ENCODE measurements at regions not wholly inside any gene's neighbourhood (a gene's known extent, or its start where the extent isn't known, plus 50 kb on each side); places are given as distances from the start of the nearest gene placed in this dataset.
A peak's percentile ranks its signal among the peaks of the same experiment; 100 is the strongest.

DNA sequence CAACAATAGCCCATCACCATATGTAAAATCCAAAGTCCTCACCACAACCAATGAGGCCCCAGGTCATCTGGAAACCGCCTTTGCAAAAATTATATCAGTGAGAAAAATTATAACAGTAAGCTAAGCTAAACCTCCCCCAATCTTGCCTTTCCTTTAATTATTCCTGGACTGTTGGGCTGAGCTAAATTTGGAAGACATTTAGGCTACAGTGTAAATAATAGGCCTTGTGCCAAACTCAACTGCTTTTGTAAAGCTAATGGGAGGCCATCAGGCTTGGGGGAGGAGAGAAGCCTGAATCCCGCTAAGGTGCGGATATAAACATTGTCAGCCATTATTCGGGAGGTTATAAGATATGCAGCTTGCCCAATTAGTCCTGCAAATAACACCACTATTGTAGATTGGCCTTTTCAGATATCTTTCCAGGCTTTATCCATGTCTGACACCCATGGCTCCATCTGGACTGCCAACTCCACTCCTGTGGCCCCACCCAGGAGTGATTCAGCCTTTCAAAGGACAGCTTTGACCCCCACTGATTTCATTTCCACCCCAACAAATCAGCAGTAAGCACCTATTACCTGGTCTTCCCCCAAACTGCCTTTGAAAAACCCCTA, 53.0 kb upstream of the CA12 start:
- Mint-ChIP-seq H3K4me1 (ENCODE audit: low read depth in 2 of 2) (peaks cover 3 to 5% of the 10 kb centered on the region in 2 donors), H3K9me3 (no peaks in the 10 kb centered on the region), H3K27ac (no peak overlapping the region), H3K27me3 (peaks cover 32 to 37% of the 10 kb centered on the region in 2 donors), H3K4me3 (no peak overlapping the region), H3K36me3 (ENCODE audit: insufficient read depth) (no peaks in the 10 kb centered on the region)
- no peak for ATAC-seq (replicated peaks)
- DNase-seq = no peak

DNA sequence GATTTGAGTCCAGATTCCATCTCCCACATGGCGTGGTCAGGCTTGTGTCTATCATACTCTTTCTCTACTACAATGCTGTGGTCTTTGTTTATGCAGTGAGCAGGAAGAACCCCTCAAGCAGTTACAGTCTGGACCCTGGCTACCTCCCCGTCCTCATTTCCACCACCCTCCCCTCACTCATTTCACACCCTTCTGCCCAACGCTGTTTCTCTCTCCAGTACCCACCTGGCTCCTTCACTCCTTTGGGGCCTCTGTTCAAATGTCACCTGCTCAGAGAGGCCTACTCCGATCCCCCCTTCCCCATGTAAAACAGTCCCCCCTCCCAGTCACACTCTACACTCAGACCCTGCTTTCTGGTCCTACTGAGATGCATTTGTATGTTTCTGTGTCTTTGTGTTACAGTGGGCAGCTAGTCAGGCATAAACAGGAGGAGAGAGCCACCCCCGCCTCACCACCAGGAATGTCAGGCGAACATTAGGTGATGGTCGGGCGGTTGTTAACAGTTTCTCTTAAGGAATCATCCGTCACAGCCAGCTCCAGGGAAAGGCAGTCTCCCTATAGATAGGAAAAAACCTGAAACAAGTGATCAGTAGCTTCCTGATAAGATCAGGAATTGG, 53.7 kb upstream of the CA12 start:
- ATAC-seq (replicated peaks) (no peak), DNase-seq (no peak)
- Mint-ChIP-seq H3K4me1 (ENCODE audit: low read depth in 2 of 2) (peaks cover 3 to 5% of the 10 kb centered on the region in 2 donors), H3K9me3 (no peaks in the 10 kb centered on the region), H3K27me3 (peaks cover 33 to 44% of the 10 kb centered on the region in 2 donors), H3K4me3 (no peak overlapping the region), H3K36me3 (ENCODE audit: insufficient read depth) (no peaks in the 10 kb centered on the region), H3K27ac (no peak overlapping the region)

DNA sequence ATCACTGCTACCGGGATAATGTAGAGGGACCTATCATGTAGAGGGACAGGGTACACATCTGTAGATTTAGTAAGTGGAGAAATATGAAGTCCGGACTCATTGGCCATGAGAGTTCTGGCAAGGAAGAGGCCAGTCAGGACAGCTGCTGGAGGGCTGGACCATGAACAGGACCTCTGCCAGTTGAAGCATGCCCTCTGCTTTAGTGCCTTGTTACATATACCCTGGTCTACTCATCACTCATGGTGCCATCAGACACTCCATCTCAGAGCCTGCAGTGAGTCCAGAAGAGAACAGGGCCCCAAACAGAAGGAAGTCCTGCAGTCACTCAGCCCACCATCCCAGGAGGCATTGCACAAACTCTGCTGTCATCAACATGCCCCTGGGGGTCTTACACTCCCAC, 54.7 kb upstream of the CA12 start:
- ATAC-seq (replicated peaks) = no peak
- no peak overlapping the region for H3K27ac Mint-ChIP-seq
- H3K27me3 Mint-ChIP-seq = peaks cover 38 to 54% of the 10 kb centered on the region in 2 donors
- peaks cover 5% of the 10 kb centered on the region in 2 donors for H3K4me1 Mint-ChIP-seq (ENCODE audit: low read depth in 2 of 2)
- H3K4me3 Mint-ChIP-seq = peak overlapping the region in 1 of 2 donors; percentile 3
- DNase-seq = no peak
- H3K9me3 Mint-ChIP-seq = no peaks in the 10 kb centered on the region
- H3K36me3 Mint-ChIP-seq (ENCODE audit: insufficient read depth) = no peaks in the 10 kb centered on the region

DNA sequence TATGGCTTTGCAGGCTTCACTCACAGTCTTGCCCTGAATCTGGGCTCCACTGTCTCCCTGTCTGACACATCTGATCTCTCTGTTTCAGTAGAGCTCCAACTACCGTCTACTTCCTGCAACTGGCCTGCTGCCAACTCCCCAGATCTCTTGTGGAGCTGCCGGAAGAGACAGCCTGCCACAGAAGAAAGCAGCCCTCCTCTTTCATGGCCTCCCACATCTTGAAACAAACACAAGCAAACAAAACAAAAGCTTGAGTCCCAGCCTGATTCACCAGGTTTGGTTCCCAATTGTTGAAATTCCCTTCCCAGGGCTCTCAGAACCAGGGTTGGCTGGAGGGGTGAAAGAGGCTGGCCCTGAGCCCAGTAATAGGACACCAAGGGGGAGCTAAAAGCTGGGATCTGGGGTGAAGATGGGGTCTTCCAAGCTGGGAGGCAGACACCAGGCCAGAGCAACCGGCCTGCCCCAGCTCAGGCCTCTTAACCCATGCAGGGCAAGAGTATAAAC, 55.3 kb upstream of the CA12 start:
- peak overlapping the region in 1 of 2 donors; percentile 3 for H3K4me3 Mint-ChIP-seq
- no peak overlapping the region for H3K27ac Mint-ChIP-seq
- H3K4me1 Mint-ChIP-seq (ENCODE audit: low read depth in 2 of 2) = peaks cover 5 to 6% of the 10 kb centered on the region in 2 donors

DNA sequence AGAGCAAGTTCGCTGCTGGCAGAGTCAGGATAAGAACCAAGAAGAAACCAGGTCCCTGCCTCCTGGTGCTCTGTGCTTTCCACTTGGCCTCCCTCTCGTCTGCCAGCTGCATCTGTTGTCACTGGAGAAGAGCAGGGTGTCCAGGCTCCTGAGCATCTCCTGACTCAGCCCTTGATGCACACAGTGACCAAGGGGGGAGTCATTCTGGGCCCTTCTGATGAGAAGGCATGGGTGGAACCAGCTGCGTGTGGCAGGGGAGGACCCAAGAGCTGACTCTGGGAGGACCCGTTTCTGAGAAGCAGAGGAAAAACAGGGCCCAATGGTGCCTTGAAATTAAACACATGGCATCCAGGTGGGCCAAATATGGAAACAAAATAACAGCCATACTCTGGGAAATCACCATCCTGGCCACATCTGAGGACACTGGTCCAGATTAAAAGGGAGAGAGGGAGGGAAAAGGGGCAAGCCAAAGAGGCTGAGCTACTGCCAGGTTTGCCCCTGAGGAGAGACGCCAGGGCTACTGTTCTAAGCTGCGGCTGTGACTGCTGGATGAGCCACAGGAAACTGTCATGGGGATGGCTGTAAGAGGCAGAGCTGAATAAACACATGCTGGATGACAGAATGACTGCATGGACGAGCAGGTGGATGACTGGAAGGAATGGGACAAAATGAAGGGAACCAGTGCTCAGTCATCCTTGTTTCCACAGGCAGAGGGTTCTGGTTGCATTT, 58.1 kb upstream of the CA12 start:
- peaks cover 20 to 38% of the 10 kb centered on the region in 2 donors for H3K27me3 Mint-ChIP-seq
- H3K4me1 Mint-ChIP-seq (ENCODE audit: low read depth in 2 of 2) = peaks cover 5 to 9% of the 10 kb centered on the region in 2 donors
- no peaks in the 10 kb centered on the region for H3K9me3 Mint-ChIP-seq
- no peak overlapping the region for H3K4me3 Mint-ChIP-seq
- ATAC-seq (replicated peaks) (no peak), DNase-seq (no peak)
- no peak overlapping the region for H3K27ac Mint-ChIP-seq
- no peaks in the 10 kb centered on the region for H3K36me3 Mint-ChIP-seq (ENCODE audit: insufficient read depth)

More for the DNA sequence above, 55.3 kb upstream of the CA12 start:
- no peaks in the 10 kb centered on the region for H3K9me3 Mint-ChIP-seq
- no peaks in the 10 kb centered on the region for H3K36me3 Mint-ChIP-seq (ENCODE audit: insufficient read depth)
- peaks cover 34 to 60% of the 10 kb centered on the region in 2 donors for H3K27me3 Mint-ChIP-seq
- peak; percentile 15 to 36 (median 26) for DNase-seq
- ATAC-seq (replicated peaks) = peak; percentile 77

DNA sequence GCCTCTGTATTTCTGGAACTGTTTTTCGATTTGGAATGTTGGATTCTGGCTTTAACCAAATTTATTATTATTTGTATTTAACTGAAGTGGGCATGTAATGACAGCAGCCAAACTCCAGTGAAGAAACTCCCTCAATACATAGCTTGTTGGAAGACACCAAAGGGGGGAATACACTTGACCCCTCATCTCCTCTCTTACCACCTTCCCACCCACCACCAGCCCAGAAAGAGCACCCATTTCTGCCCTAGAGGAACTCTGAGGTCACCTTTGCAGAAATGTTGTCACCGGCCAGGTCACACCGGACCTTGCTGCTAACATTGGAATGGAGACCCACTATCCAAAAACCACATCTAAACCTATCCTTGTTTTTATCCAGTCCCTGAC, 58.6 kb upstream of the CA12 start:
- peaks cover 17 to 33% of the 10 kb centered on the region in 2 donors for H3K27me3 Mint-ChIP-seq

DNA sequence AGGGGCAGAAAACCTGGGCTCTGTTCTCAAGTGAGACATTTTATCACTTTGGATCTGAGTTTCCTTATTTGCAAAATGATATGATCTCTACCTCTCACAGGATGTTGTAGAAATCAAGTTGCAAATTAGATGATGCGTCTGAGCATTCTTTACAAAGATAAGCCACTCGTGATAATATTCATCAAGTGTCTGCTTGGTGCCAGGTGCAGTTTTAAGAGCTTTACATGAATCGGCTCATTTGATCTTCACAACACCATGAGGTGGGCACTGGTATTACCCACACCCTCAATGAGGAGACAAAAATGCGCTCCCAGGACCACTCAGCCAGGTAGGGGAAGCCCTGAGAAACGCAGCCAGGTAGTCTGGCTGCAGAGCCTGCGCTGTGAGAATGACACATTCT, 59.1 kb upstream of the CA12 start:
- Mint-ChIP-seq H3K4me1 (ENCODE audit: low read depth in 2 of 2) (peaks cover 5 to 9% of the 10 kb centered on the region in 2 donors), H3K4me3 (no peak overlapping the region), H3K36me3 (ENCODE audit: insufficient read depth) (no peaks in the 10 kb centered on the region), H3K27me3 (peaks cover 14 to 29% of the 10 kb centered on the region in 2 donors), H3K27ac (peak overlapping the region in 1 of 2 donors; percentile 10), H3K9me3 (no peaks in the 10 kb centered on the region)
- ATAC-seq (replicated peaks) = peak; percentile 56
- no peak for DNase-seq

More for the DNA sequence above, 58.6 kb upstream of the CA12 start:
- ATAC-seq (replicated peaks) (no peak), DNase-seq (no peak)
- no peaks in the 10 kb centered on the region for H3K36me3 Mint-ChIP-seq (ENCODE audit: insufficient read depth)
- H3K4me3 Mint-ChIP-seq = no peak overlapping the region
- no peak overlapping the region for H3K27ac Mint-ChIP-seq
- H3K9me3 Mint-ChIP-seq = no peaks in the 10 kb centered on the region
- peaks cover 5 to 9% of the 10 kb centered on the region in 2 donors for H3K4me1 Mint-ChIP-seq (ENCODE audit: low read depth in 2 of 2)

DNA sequence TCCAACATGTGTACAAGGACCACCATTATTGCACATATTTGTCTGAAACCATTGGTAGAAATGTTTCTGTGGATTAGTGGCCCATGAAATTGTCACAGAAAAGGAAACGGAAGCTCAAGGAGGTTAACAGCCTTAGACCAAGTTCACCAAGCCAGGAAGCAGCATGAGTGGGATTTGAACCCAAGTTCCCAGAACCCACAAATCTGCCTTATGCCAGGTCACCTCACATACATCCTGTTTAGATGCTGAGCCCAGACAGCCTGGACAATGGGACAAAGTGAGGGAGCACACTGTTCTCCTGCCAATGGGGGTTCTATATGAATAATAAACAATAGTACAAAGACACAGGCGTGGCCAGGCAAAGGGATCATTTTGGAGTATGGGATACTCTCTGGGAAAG, 59.6 kb upstream of the CA12 start:
- Mint-ChIP-seq H3K36me3 (ENCODE audit: insufficient read depth) (no peaks in the 10 kb centered on the region), H3K27me3 (peaks cover 14 to 29% of the 10 kb centered on the region in 2 donors), H3K9me3 (no peaks in the 10 kb centered on the region), H3K4me1 (ENCODE audit: low read depth in 2 of 2) (peaks cover 8 to 12% of the 10 kb centered on the region in 2 donors), H3K27ac (peak overlapping the region in 1 of 2 donors; percentile 10), H3K4me3 (no peak overlapping the region)
- no peak for DNase-seq
- no peak for ATAC-seq (replicated peaks)

DNA sequence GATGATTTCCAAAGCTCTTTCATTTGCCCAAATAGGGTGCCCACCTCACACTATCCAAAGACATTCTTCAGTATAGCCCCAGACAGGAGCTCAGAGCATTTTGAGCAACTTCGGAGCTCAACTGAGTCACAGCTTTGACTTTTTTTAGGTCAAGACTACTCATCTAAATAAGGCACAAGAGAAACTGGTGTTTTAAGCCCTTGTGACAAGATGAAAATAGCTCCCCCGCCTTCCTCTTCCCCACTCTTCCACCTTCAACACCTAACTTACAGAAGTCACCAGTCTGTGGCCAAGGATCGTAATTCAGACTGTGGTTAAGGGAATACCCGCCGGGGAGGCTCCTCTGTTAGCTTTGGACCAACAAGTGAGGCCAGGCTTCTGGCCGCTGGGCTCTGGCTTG, 60.4 kb upstream of the CA12 start:
- Mint-ChIP-seq H3K27ac (no peak overlapping the region), H3K4me1 (ENCODE audit: low read depth in 2 of 2) (peaks cover 7 to 11% of the 10 kb centered on the region in 2 donors), H3K4me3 (no peak overlapping the region), H3K27me3 (peaks cover 14 to 29% of the 10 kb centered on the region in 2 donors), H3K9me3 (no peaks in the 10 kb centered on the region), H3K36me3 (ENCODE audit: insufficient read depth) (no peaks in the 10 kb centered on the region)
- no peak for ATAC-seq (replicated peaks)
- no peak for DNase-seq

DNA sequence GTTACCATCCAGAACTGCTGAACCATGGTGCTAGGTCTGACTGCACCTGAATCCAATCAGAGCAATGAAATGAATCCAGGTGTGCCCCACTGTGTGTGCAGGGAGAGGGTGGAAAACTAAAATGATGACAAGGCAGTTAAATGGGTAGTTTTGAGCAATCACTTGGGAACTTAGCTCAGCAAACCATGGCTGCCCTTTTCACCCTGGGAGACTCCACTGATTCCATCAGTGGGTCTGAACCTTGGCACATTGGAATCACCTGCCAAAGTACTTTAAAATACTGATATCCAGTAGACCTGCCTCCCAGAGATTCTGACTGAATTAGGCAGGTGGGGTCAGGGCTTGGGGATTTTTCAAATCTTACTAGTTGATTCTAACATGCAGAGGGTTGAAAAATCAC, 59.8 kb upstream of the USP3 start:
- H3K27ac Mint-ChIP-seq = no peak overlapping the region
- no peak for ATAC-seq (replicated peaks)
- H3K27me3 Mint-ChIP-seq = peaks cover 7 to 25% of the 10 kb centered on the region in 2 donors
- no peaks in the 10 kb centered on the region for H3K9me3 Mint-ChIP-seq
- DNase-seq = no peak
- peaks cover 7 to 11% of the 10 kb centered on the region in 2 donors for H3K4me1 Mint-ChIP-seq (ENCODE audit: low read depth in 2 of 2)
- H3K4me3 Mint-ChIP-seq = no peak overlapping the region
- H3K36me3 Mint-ChIP-seq (ENCODE audit: insufficient read depth) = no peaks in the 10 kb centered on the region

DNA sequence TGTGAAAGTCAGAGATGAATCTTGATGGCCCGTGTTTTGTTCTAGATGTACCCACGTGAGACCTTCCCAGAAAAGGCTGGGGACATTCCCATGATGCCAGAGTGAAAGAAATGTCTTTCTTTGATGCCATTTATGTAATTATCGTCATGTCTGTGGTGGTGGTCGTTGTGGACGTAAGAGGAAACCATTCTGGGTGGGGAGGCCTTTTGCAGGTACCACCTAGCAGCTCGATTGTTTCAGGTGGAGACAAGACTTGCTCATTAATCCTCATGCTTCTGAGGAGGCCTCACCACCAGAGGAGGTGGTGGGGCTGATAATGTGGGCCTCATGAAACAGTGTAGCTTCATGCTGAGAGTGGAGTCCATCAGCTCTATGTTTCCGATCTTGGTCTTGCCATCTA, 58.1 kb upstream of the USP3 start:
- no peaks in the 10 kb centered on the region for H3K36me3 Mint-ChIP-seq (ENCODE audit: insufficient read depth)
- no peaks in the 10 kb centered on the region for H3K9me3 Mint-ChIP-seq
- no peak overlapping the region for H3K4me3 Mint-ChIP-seq
- peak overlapping the region; percentile 12 to 61 for H3K27ac Mint-ChIP-seq
- ATAC-seq (replicated peaks) (peak; percentile 91), DNase-seq (no peak)
- peaks cover 0 to 8% of the 10 kb centered on the region in 2 donors for H3K27me3 Mint-ChIP-seq
- peaks cover 7 to 11% of the 10 kb centered on the region in 2 donors for H3K4me1 Mint-ChIP-seq (ENCODE audit: low read depth in 2 of 2)

DNA sequence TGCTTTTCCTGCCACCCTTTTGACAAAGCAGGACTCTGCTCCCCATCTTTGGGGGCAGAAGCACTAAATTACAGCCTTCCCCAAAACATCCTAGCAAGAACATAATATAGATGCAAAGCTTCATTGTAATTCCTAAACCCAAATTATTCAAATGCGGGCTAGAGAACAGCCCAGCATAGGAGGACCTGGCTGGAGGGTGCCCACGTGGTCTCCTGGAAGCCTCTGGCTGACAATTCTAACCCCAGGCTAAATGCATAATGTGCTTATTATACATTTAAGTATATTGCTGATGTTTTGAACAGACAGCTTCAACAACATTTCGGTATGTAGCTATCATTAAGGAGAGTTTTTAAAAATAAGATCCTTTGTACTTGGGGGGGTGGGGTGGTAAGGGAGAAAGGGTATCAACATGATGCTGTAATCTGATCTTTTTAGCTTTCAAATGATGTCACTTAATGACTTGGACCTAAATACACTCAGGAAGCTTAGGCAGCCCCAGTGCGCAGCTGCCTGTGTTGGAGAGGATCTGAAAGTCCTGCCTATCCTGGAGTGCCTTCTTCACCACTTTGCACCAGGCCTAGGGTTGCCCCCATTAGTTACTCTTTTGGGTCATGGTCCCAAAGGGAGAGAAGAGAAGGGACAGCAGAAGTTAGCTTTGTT, 57.2 kb upstream of the USP3 start:
- ATAC-seq (replicated peaks) (no peak), DNase-seq (no peak)
- H3K9me3 Mint-ChIP-seq = no peaks in the 10 kb centered on the region
- no peak overlapping the region for H3K4me3 Mint-ChIP-seq
- H3K27me3 Mint-ChIP-seq = no peaks in the 10 kb centered on the region
- H3K36me3 Mint-ChIP-seq (ENCODE audit: insufficient read depth) = peaks cover 2% of the 10 kb centered on the region
- peaks cover 7 to 9% of the 10 kb centered on the region in 2 donors for H3K4me1 Mint-ChIP-seq (ENCODE audit: low read depth in 2 of 2)
- peak overlapping the region in 1 of 2 donors; percentile 12 for H3K27ac Mint-ChIP-seq

DNA sequence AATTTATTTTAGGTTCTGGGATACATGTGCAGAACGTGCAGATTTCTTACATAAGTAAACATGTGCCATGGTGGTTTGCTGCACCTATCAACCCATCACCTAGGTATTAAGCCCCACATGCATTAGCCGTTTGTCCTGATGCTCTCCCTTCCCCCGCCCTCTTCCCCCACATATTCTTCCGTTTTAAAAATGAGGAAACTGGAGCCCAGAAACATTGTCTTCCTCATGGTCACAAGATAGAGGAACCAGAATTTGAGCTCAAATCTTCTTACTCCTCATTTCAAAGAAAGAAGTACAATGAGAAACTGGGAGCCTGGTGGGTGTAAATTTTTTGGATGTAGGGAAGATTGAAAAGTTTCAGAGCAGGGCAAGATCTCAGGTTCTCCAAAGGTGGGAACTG, 56.1 kb upstream of the USP3 start:
- Mint-ChIP-seq H3K4me1 (ENCODE audit: low read depth in 2 of 2) (peaks cover 6 to 7% of the 10 kb centered on the region in 2 donors), H3K4me3 (no peak overlapping the region), H3K9me3 (no peaks in the 10 kb centered on the region), H3K36me3 (ENCODE audit: insufficient read depth) (peaks cover 5% of the 10 kb centered on the region), H3K27ac (no peak overlapping the region), H3K27me3 (no peaks in the 10 kb centered on the region)
- ATAC-seq (replicated peaks) (no peak), DNase-seq (no peak)

Data from effector memory CD8-positive, alpha-beta T cell (primary cell).